ENCODE measurements at regions not wholly inside any gene's neighbourhood (a gene's known extent, or its start where the extent isn't known, plus 50 kb on each side); places are given as distances from the start of the nearest gene placed in this dataset.

DNA sequence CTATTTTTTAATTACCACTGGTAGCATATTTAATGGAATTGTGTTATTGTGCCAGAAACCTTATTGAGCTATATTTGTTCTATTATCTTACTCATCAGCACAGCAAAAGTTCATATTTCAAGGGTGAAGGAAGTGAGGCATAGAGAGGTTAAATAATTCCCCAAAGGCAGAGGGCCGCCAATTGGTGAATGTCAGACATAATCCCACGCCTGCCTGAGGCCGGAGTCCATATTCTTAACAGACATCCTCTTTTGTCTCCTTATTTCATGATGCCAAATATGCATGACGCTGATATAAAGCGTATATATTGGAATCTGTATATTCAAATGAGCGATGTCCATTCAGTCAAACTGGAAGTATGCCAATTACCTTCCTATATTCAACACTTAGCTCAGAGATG, 505.0 kb upstream of the SLC35B3 start:
- no peaks in the 10 kb centered on the region for H3K27me3 ChIP-seq (ENCODE audit: control insufficient read depth in 2 of 2, insufficient read depth in 2 of 2, low read length in 2 of 2)
- intact Hi-C loops (cut with micrococcal nuclease) (no loop called here), dilution Hi-C loops (cut with MboI; ENCODE audit: extremely low pct_ligation_motif_present, low sequenced_read_pairs) (no loop called here)
- no peak overlapping the region for H2AFZ ChIP-seq (ENCODE audit: low read depth, low read length)
- no peak overlapping the region for H3K27ac ChIP-seq (ENCODE audit: insufficient read depth, low read depth, low read length)
- peaks cover 2% of the 10 kb centered on the region for H3K9me3 ChIP-seq (replicated peaks; ENCODE audit: control insufficient read depth, insufficient read depth, low read length)
- H3K4me3 ChIP-seq (replicated peaks in 1 of 3; ENCODE audit: insufficient read depth in 1 of 3, low read depth in 1 of 3, low read length in 3 of 3) = no peak overlapping the region
- no peak overlapping the region for H3K9ac ChIP-seq (replicated peaks; ENCODE audit: extremely low read depth, insufficient read depth, low read length)
- H3K79me2 ChIP-seq (ENCODE audit: control insufficient read depth, insufficient read depth, low read length) = no peaks in the 10 kb centered on the region
- ChIA-PET POLR2A (no interaction called here), CTCF (no interaction called here)
- H3K36me3 ChIP-seq (ENCODE audit: control insufficient read depth in 2 of 2, extremely low read depth in 1 of 2, insufficient read depth in 2 of 2, low read length in 2 of 2) = no peaks in the 10 kb centered on the region
- no peak overlapping the region for H3K4me2 ChIP-seq (ENCODE audit: insufficient read depth, low read length)
- FAIRE-seq (no peak), DNase-seq (ENCODE audit: low read depth, low spot score) (no peak)
- TF ChIP-seq GATA2 (IDR thresholded peaks at IDR 0.05; ENCODE audit: insufficient read depth, insufficient read length, low read depth, low read length) (no peak), FOS (IDR thresholded peaks at IDR 0.05; ENCODE audit: borderline replicate concordance, insufficient read depth, low read length) (no peak), POLR2A (IDR thresholded peaks at IDR 0.05; ENCODE audit: low read depth, low read length) (no peak), JUN (IDR thresholded peaks at IDR 0.05; ENCODE audit: borderline replicate concordance, insufficient read depth, insufficient read length, low read depth) (no peak), MYC (IDR thresholded peaks at IDR 0.05; ENCODE audit: low read depth, low read length) (no peak), POLR2AphosphoS5 (IDR thresholded peaks at IDR 0.05; ENCODE audit: insufficient read depth, low read depth, low read length) (no peak), EZH2 (IDR thresholded peaks at IDR 0.05; ENCODE audit: borderline replicate concordance, low read depth, low read length, severe bottlenecking) (no peak)
- TF ChIP-seq, protein P1, sequence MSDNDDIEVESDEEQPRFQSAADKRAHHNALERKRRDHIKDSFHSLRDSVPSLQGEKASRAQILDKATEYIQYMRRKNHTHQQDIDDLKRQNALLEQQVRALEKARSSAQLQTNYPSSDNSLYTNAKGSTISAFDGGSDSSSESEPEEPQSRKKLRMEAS (IDR thresholded peaks at IDR 0.05; ENCODE audit: insufficient read depth, insufficient read length) = no peak
- TF ChIP-seq, protein P2, sequence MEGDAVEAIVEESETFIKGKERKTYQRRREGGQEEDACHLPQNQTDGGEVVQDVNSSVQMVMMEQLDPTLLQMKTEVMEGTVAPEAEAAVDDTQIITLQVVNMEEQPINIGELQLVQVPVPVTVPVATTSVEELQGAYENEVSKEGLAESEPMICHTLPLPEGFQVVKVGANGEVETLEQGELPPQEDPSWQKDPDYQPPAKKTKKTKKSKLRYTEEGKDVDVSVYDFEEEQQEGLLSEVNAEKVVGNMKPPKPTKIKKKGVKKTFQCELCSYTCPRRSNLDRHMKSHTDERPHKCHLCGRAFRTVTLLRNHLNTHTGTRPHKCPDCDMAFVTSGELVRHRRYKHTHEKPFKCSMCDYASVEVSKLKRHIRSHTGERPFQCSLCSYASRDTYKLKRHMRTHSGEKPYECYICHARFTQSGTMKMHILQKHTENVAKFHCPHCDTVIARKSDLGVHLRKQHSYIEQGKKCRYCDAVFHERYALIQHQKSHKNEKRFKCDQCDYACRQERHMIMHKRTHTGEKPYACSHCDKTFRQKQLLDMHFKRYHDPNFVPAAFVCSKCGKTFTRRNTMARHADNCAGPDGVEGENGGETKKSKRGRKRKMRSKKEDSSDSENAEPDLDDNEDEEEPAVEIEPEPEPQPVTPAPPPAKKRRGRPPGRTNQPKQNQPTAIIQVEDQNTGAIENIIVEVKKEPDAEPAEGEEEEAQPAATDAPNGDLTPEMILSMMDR (IDR thresholded peaks at IDR 0.05; ENCODE audit: extremely low read depth in 1 of 2, insufficient read depth in 1 of 2, low read depth in 1 of 2, low read length in 2 of 2) = no peak
- no peaks in the 10 kb centered on the region for H3K4me1 ChIP-seq (ENCODE audit: control insufficient read depth, extremely low read depth, insufficient read depth, low read length)
- H3K9me1 ChIP-seq (replicated peaks; ENCODE audit: control insufficient read depth, extremely low read depth, insufficient read depth, low read length) = no peaks in the 10 kb centered on the region
- no peaks in the 10 kb centered on the region for H4K20me1 ChIP-seq (replicated peaks; ENCODE audit: control insufficient read depth, extremely low read depth, insufficient read depth, low read length)
- BruUV-seq (replicated peaks) = no TSS peak
